ENCODE measurements at regions not wholly inside any gene's neighbourhood (a gene's known extent, or its start where the extent isn't known, plus 50 kb on each side); places are given as distances from the start of the nearest gene placed in this dataset.

GRCh38 chr14:101147848-101148247 is 244.3 kb upstream of the RTL1 start:
- no peak for TF ChIP-seq CTCF (IDR thresholded peaks at IDR 0.05)
- TF ChIP-seq SIN3A (IDR thresholded peaks at IDR 0.05; ENCODE audit: borderline replicate concordance, insufficient read depth, low read depth, low read length), result no peak
- no peak for TF ChIP-seq POLR2AphosphoS5 (IDR thresholded peaks at IDR 0.05; ENCODE audit: low read depth, low read length)
- TF ChIP-seq REST (IDR thresholded peaks at IDR 0.05; ENCODE audit: insufficient read depth in 1 of 2, low read depth in 2 of 2, low read length in 1 of 2), result no peak
- no peak for TF ChIP-seq TCF7L2 (IDR thresholded peaks at IDR 0.05; ENCODE audit: low read depth, low read length)

Data from Panc1 (cell line).